H54 (cell line): ENCODE measurements at regions not wholly inside any gene's neighbourhood (a gene's known extent, or its start where the extent isn't known, plus 50 kb on each side); places are given as distances from the start of the nearest gene placed in this dataset.
A peak's percentile ranks its signal among the peaks of the same experiment; 100 is the strongest.

Experiments used
- DNase-seq: peaks from one replicate; pipeline ENCODE4 v3.0.0; 2011; ENCODE audit warnings: low spot score, mixed read lengths; ENCODE audit not compliant: insufficient read length
- FAIRE-seq: peaks from 3 replicates; lab custom pipeline; 2011; peaks lifted over from hg19 to GRCh38; lab: Jason Lieb, UNC
- POLR2A ChIP-seq: IDR thresholded peaks from 2 replicates; pipeline ENCODE4 v1.6.1; 2011; ENCODE audit warnings: low read depth, mild to moderate bottlenecking, low read length

DNA sequence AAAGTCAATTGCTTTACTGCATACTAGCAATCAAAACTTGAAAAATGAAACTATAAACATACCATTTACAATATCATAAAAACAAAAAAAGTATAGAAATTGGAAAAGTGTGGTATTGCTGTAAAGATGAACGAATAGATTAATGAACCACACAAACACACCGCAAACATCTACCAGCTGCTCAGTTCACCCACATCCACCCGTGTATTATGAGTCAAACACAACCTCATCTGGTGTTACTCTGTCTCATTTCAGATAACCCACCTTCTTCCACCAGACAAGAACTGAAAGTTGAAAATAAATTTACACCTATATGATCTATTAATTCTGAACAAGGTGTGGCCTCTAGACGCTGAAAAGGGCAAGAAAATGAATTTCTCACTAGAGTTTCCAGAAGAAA lies 53.3 kb downstream of the BLID start:
- no peak for DNase-seq
- TF ChIP-seq POLR2A, result no peak
- no peak for FAIRE-seq

DNA sequence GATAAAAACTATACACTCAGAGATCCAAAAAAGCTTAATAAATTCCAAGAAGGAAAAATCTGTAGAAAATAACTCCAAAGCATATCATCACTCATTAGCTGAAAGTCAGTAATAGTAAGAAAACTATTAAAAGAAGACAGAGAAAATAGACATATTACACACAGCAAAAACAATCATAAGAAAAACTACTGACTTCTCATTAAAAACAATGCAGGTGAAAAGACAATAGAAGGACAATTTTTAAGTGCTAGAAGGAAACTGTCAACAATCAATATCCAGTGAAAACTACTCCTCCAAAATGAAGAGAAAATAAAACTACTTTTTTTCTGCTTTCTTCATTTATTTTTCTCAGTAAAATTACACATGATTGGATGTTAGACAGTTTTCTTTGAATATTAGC lies 56.5 kb downstream of the BLID start:
- TF ChIP-seq POLR2A, result no peak
- FAIRE-seq (no peak), DNase-seq (no peak)

DNA sequence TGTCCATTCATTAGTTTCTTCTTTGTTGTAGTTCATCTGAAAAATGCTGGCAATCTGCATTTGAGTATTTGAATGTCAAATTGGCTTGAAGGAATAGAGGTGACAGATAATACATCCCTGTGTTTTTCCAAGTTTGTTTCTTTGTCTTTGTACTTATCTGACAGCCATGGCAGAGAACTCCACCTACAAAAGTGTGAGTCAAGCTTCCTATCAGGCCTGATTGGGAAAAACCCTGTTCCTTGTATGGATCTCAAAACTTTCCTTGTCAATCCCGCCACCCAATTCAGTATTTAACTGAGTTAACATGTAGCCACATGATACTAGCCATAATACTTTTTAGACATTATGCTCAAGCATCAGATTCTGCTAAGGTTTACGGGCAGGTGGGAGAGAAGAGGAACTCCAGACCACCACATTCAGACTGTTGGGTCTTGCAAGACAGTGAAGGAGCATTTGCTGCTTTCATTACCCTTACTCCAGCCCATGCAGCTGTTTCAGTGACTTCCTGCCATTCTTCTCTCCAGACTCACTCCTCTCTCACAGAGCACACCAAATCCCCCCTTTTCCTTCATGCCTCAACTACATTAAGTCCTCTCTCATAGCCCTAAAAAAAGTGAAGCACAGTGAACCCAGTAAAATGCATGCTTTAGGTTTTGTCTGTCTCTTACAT lies 65.9 kb downstream of the BLID start:
- FAIRE-seq (no peak), DNase-seq (no peak)
- no peak for TF ChIP-seq POLR2A

DNA sequence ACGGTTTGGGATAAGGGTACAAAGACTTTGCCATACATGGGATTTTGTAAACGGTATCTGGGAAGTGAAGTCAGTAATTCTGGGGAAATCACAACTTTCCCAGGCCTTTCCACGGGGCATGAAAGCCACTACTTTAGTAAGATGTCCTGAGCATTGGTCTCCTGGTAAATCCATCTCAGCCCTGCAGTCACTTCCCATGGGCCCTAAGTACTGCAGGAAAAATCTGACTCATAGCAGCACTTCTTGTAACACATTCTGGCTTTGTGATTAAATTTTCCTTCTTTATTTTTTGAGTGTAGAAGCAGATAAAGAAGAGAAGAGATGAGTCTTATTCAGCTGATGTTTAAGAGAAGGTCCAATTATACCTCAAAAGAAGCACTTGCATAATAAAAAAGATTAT lies 67.6 kb downstream of the BLID start:
- no peak for TF ChIP-seq POLR2A
- DNase-seq (no peak), FAIRE-seq (no peak)

DNA sequence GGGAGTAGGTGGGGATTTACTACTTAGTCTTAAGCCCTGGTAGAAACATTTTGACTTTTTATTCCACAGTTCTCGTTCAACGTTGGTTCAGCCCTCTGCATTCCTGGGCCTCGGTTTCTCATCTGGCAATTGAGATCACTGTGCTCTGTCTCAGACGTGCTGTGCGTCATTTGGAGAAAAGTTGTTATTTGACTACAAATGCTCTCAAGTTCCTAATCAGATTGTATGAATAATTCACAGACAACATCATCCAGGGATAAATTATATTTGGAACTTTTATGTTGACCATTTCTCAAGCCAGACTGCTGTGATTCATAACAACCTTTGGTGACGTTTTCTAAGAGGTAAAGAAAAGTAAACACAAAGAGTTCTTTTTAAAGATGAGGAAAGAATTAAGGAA lies 69.2 kb downstream of the BLID start:
- DNase-seq (no peak), FAIRE-seq (no peak)
- TF ChIP-seq POLR2A, result no peak

DNA sequence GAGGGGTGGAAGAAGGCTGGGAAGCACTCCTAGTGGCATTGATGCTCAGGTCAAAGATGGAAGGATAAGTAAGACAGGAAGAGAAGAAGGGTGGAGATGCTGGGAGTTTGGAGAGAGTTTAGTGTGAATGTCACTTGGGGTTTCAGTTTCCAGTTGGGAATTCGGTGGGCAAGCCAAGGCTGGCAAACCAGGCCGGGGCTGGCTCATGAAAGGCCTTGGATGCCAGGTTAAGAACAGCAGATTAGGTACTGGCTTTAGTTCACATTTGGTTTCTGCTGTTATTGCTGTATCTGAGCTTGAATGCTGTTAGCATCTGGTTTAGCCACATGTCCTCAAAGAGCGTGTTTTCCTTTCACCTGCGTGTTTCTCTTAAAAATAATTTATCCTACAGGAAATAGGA lies 69.6 kb downstream of the BLID start:
- TF ChIP-seq POLR2A, result no peak
- no peak for FAIRE-seq
- no peak for DNase-seq

DNA sequence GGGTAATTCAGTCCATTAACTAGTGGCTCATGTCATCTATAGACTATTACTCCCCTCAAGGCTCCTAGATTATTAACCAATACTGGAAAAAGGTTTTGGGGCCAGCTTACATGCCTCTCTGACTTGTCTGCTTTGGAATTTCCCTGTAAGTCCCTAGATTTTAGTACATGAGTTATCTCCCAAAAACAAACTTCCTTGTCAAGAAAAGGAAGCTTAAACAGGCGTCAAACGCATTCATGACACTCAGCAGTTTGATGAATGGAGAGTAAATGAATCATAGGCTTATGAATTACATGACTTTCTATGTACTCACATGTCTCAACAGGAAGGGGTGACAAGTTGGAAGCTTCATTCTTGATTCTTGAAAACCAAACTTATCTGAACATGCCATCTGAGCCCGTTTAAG lies 70.8 kb downstream of the BLID start:
- DNase-seq, result peak; percentile 4
- peak; percentile 74 for FAIRE-seq
- no peak for TF ChIP-seq POLR2A

DNA sequence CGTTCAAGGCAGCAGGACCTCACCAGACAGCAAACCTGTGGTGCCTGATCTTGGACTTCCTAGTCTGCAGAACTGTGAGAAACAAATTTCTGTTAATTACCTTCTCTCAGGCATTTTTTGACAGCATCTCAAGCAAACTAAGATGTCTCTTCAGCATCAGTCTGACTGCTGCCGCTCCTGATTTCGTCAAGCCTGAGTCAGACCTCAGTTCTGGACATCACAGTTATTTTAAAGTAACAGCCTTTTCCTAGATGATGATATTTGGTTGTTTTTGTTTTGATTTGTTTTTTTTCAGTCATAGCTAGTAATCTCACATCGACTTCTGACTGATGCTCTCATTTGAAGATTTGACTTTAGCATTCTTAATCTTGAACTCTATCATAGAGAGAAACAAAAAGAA lies 71.9 kb downstream of the BLID start:
- DNase-seq, result no peak
- TF ChIP-seq POLR2A, result no peak
- peak; percentile 55 for FAIRE-seq

DNA sequence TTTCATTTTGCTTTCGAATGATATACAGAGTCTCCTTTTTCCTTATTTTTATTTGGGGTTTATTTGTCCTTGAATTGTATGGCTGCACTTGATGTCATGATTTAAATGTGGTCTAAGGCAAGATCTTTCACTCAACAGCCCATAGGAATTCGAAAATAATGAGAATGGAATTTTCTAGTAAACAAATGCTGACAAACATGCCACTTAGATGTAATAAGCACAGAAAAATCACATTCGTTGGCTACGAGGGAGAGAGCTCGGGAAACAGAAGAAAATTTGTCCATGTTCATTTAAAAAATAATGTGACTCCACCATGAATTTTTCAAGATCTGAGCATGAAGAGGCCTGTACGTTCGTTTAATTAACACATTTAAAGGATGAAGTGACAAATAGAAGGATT lies 73.0 kb downstream of the BLID start:
- no peak for TF ChIP-seq POLR2A
- FAIRE-seq, result no peak
- no peak for DNase-seq

DNA sequence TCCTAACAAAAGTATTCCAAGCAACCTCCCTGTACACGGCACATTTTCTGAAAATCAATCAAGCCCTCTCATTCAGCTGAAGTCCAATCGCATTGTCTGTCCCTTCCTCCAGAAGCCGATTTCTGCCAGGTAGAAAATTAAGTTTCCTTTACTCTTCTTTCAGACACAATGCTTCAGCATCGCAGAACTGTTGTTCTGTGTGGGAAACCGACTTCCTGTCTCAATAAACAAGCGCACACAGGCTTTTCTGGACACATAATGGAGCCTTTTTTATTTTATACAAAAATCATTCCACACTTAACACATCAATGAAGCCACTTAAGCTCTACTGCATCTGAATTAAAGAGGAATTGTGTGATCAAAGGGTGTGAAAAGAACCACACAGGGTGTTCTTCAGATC lies 75.6 kb downstream of the BLID start:
- no peak for DNase-seq

DNA sequence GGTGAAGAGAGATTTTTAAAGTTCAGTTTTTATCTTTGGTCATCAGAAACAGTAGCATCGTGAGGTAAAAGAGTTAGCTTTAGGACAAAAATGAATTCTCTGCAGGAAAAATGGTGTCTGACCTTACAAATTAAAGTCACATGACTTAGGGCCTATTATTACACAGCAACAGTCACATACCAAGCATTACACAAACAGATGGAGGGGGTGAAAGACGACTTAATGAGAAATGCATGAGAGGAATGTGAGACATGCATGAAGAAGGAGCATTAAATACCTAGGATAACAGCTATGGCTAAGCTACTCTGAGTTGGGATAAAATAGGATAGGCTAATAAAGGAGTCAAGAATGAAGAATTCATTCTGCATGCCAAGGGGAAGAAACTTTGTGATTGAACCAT lies 77.5 kb downstream of the BLID start:
- TF ChIP-seq POLR2A, result no peak
- peak; percentile 4 for DNase-seq
- peak; percentile 36 for FAIRE-seq

More for the DNA sequence above, 75.6 kb downstream of the BLID start:
- FAIRE-seq, result no peak
- TF ChIP-seq POLR2A, result no peak

DNA sequence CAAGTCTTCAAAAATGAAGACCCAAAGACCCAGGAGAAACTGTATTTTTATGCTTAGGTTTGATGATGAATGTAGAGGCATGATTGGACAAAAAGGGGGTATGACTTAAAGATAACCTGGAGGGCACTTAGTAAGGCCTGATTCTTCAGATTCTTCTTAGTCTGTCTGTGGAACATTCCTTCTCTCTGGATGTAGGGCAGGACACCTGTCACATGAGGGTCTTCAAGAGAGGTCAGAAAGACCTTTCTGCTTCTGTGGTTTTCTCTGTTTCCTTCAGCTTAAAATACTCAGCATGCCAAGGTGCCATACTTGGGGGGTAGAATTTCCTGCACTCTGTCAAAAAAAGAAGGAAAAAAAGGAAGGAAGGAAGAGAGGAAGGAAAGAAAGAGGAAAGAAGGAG lies 78.1 kb downstream of the BLID start:
- no peak for TF ChIP-seq POLR2A
- FAIRE-seq, result no peak
- DNase-seq, result no peak

DNA sequence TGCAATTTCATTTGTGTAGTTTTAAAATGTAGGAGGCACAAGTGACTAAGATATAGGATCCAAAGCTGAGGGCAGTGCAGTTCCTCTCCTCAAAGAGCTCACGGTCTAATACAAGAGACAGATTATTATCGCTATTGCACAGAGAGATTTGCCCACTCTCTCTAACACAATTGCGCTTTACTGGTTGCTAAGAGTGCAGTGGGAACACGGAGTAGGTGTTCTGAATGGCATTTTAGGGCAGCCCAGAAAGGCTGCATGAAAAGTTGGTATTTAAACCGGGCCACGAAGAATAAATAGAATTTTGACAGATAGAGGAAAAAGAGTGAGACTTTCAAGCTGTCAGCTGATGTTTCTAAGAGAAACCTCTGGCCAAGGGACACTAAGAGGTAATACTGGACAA lies 79.5 kb downstream of the BLID start:
- no peak for FAIRE-seq
- no peak for TF ChIP-seq POLR2A
- no peak for DNase-seq

DNA sequence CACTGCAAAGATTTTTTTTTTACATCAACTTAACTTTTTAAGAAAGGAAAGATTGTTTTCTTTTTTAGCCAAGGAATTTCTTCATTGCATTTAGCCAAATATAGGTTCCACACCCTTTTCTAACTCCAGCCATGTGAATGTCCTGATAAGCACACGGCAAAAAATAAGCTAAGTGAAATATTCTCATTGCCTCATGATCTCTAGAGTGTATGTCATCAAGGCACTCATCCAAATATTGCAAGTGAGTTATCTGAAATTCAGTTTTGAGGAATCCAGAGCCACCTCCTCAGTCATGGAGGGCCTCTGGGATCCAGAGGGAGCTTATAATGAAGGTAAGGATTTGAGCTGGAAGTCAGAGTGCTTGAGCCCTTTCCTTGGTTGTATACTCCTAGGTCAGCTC lies 80.0 kb downstream of the BLID start:
- FAIRE-seq (no peak), DNase-seq (no peak)
- TF ChIP-seq POLR2A, result no peak

DNA sequence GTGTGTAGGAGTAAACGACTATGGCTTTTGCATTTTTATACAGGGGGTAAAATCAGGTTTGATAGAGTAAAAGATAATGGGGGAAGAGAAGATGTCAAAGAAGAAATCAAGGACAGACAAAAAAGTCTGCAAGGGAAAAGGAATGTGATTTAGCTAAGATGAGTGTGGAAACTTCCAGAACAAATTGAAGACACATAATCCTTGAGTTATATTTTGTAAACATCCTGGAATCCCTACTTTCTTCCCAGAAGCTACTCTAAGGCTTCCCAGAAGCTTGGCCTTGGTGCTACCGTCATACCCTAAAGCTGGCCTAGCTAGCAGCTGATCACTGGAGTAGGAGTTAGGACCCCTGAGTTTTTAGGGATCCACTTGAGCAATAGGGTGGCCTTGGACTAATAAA lies 82.4 kb downstream of the BLID start:
- FAIRE-seq, result no peak
- TF ChIP-seq POLR2A, result no peak
- DNase-seq, result no peak
